Spleen (tissue), 7 donors: ENCODE measurements at regions not wholly inside any gene's neighbourhood (a gene's known extent, or its start where the extent isn't known, plus 50 kb on each side); places are given as distances from the start of the nearest gene placed in this dataset.

Experiments used
- POLR2A ChIP-seq, 3 donors: fragments of 450-650 bp; IDR thresholded peaks; one replicate each; pipeline ENCODE4 v1.5.1; 2017; ENCODE audit warnings: antibody characterized with exemption in 3 of 3, mild to moderate bottlenecking in 1 of 3
- POLR2AphosphoS5 ChIP-seq, 3 donors: sonication (generic); formaldehyde crosslinking; IDR thresholded peaks; one replicate each; pipeline ENCODE4 v1.5.1; 2017; ENCODE audit warnings: antibody characterized with exemption in 3 of 3
- TF ChIP-seq, protein P1 (sequence below), 11 experiments: fragments of 200-600 bp in 7 of 11; fragments of 450-650 bp in 4 of 11; sonication (generic) in 4 of 11; IDR thresholded peaks in 8 of 11; conservative IDR thresholded peaks in 3 of 11; 1 replicate in 7 of 11; 2 replicates in 4 of 11; pipeline versions ENCODE4 v1.4.0 to v1.8.0; 2016 to 2021; ENCODE audit warnings: antibody characterized with exemption in 11 of 11, inconsistent platforms in 4 of 11, mild to moderate bottlenecking in 1 of 11
- donor health status: DM: no; HTN: no; CAD: no; lungs with moderate emphysema.
- donor health status: DM: no; HTN: no; CAD: no.
- donor health status: DM: no; HTN: no; CAD: no.

DNA sequence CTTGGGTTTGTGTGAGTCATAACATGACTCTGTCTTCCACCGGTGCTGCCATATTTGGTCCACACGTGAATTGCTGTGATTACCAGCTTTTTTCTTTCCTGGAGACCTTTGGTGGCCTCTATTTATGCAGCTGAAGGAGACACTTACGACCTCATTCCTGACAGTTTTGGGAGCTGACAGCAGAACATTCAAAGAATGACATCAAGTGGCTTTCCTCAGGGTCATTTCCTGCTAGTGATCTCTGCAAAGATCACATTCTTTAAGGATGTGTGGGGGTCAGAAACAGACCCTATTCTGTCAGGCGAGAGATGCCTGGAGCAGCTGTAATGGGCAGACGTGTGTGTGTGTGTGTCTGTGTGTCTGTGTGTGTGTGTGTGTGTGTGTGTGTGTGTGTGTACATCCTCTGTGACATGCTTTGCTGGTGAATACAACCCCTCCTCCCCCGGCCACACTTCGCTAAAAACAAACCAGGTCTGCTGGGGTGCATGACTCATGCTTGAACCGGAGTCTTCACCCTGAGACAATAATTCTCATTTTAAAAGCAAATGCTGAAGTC, 115.6 kb downstream of the TMEM170B start:
- TF ChIP-seq, protein P1, sequence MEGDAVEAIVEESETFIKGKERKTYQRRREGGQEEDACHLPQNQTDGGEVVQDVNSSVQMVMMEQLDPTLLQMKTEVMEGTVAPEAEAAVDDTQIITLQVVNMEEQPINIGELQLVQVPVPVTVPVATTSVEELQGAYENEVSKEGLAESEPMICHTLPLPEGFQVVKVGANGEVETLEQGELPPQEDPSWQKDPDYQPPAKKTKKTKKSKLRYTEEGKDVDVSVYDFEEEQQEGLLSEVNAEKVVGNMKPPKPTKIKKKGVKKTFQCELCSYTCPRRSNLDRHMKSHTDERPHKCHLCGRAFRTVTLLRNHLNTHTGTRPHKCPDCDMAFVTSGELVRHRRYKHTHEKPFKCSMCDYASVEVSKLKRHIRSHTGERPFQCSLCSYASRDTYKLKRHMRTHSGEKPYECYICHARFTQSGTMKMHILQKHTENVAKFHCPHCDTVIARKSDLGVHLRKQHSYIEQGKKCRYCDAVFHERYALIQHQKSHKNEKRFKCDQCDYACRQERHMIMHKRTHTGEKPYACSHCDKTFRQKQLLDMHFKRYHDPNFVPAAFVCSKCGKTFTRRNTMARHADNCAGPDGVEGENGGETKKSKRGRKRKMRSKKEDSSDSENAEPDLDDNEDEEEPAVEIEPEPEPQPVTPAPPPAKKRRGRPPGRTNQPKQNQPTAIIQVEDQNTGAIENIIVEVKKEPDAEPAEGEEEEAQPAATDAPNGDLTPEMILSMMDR (IDR thresholded peaks at IDR 0.05 in 8 of 11, conservative IDR thresholded peaks at IDR 0.05 in 3 of 11), result no peak
- TF ChIP-seq POLR2AphosphoS5 (IDR thresholded peaks at IDR 0.05), result no peak
- no peak for TF ChIP-seq POLR2A (IDR thresholded peaks at IDR 0.05)
